Coronary artery (tissue), 2 donors: ENCODE measurements at regions not wholly inside any gene's neighbourhood (a gene's known extent, or its start where the extent isn't known, plus 50 kb on each side); places are given as distances from the start of the nearest gene placed in this dataset.

ENCODE experiments used
- DNase-seq: peaks from one replicate; pipeline ENCODE4 v3.0.0-alpha.2; 2017; ENCODE audit warnings: low spot score
- H3K27ac ChIP-seq, 2 donors: fragments of 200-600 bp; sonication (generic); one replicate each; pipeline ENCODE4 v1.5.1; 2016 to 2019
- H3K4me3 ChIP-seq: fragments of 200-600 bp; sonication (generic); 2 replicates; pipeline ENCODE4 v1.5.1; 2016; ENCODE audit warnings: mild to moderate bottlenecking, moderate library complexity
- TF ChIP-seq, protein P1 (sequence below): fragments of 200-600 bp; sonication (generic); IDR thresholded peaks from one replicate; pipeline ENCODE4 v1.5.1; 2019; ENCODE audit warnings: antibody characterized with exemption

DNA sequence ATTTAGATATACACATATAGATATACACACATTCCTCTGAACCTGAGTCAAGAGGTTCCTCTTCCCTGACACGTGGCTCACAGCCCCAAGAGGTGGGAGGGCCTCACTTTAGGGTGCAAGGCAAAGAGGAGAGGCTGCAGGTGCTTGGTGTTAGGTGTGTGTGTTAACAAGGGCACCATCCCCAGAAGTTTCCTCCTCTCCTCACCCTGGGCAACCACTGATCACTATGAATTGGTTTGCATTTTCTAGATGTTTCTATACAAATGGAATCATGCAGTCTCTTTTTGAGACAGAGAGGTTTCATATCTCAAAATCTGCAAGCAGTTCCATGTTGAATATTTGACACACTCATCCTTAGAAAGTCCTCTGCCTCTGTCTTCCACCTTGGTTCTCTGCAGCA lies 120.9 kb upstream of the NECTIN1 start:
- DNase-seq: no peak
- Histone ChIP-seq H3K4me3 (no peak overlapping the region), H3K27ac (no peak overlapping the region)
- TF ChIP-seq, protein P1, sequence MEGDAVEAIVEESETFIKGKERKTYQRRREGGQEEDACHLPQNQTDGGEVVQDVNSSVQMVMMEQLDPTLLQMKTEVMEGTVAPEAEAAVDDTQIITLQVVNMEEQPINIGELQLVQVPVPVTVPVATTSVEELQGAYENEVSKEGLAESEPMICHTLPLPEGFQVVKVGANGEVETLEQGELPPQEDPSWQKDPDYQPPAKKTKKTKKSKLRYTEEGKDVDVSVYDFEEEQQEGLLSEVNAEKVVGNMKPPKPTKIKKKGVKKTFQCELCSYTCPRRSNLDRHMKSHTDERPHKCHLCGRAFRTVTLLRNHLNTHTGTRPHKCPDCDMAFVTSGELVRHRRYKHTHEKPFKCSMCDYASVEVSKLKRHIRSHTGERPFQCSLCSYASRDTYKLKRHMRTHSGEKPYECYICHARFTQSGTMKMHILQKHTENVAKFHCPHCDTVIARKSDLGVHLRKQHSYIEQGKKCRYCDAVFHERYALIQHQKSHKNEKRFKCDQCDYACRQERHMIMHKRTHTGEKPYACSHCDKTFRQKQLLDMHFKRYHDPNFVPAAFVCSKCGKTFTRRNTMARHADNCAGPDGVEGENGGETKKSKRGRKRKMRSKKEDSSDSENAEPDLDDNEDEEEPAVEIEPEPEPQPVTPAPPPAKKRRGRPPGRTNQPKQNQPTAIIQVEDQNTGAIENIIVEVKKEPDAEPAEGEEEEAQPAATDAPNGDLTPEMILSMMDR: no peak

DNA sequence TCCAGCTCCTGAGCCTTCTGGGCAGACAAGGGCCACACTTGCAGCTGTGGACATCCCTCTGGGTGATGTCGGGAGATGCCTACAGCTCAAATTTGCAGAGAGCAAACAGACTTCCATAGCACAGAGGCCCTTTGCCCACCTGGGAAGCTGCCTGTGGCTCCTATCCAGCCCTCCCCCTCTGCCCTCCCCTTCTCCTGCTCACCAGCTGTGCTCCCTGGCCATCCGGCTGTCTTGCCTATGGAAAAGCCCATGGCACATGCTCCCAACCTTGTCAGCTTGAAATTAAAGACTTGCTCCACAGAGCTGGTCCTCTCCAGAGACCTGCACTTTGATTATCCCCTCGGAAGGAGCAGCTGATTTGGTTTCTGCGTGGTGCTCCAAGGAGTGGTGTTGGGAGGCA lies 118.9 kb upstream of the NECTIN1 start:
- TF ChIP-seq, protein P1: no peak
- no peak for DNase-seq
- H3K4me3 ChIP-seq: no peak overlapping the region

DNA sequence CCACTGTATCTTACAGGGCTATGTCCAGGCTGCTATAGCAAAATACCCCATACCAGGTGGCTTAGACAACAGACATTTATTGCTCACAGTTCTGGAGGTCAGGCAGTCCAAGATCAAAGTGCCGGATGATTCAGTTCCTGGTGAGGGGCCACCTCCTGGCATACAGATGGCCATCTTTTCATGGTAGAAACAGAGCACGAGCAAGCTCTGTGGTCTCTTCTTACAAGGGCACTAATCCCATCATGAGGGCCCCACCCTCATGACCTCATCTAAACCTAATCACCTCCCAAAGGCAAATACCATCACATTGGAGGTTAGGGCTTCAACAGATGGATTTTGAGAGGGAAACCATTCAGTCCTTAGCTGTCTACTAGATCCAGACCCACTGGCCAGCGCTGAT lies 117.4 kb upstream of the NECTIN1 start:
- no peak for DNase-seq
- Histone ChIP-seq H3K4me3 (no peak overlapping the region), H3K27ac (no peak overlapping the region)
- TF ChIP-seq, protein P1: no peak

More for the DNA sequence above, 118.9 kb upstream of the NECTIN1 start:
- no peak overlapping the region for H3K27ac ChIP-seq

DNA sequence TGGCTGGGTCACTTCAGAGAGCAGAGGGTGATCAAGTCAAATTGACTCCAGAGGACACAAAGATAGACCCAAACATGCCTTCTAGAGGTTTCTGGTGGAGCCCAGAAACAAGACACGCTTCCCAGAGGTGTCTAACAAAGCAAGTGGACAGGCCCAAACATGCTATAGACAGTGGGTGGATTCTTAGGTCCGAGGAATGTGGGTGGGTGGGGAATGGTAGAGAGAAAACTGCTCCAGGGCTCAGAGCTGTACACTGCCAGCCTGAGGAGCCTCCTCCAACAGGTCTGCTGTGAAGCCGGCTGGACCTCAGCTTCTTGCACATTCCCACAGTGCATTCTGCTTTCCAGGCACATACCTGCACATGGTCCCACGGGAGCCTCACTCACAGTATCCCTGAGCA lies 116.8 kb upstream of the NECTIN1 start:
- Histone ChIP-seq H3K4me3 (no peak overlapping the region), H3K27ac (no peak overlapping the region)
- DNase-seq: no peak
- TF ChIP-seq, protein P1: no peak

DNA sequence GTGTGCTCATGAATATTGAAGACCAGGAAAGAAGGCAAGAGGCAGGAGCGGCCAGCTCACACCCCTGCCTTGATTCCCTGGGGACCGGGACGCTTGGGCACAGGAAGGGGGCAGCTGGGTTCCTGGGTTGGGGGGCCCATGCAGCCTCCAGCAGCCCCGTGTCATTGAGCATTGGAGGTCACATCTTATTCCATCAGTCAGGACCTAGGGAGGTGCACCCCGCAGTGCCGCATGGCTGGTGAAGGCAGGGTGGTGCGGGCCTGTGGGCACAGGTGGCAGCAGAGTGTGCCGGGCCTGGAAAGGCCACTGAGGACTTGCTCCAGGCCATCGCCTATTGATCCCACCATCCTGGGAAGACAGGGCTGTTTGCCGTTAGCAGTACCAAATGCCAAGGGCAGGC lies 116.3 kb upstream of the NECTIN1 start:
- DNase-seq: no peak
- Histone ChIP-seq H3K27ac (no peak overlapping the region), H3K4me3 (no peak overlapping the region)
- TF ChIP-seq, protein P1: no peak

DNA sequence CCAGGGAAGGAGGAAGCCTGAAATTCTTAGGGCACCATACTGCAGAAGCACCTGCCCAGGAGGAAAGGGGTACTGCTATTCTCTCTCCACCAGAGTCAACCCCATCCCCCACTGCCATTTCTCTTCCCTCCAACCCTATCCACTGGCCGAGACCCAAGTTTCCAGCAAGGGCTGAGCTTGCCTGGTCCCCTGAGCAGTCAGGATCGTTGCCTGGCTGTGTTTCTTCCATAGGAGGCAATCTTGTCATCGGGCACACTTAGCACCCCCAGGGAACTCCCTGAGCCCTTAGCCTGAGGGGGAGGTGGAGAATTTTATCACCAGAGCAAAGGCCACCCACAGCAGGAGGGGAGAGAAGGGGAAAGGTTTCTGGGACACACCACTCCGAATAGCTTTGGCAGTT lies 115.8 kb upstream of the NECTIN1 start:
- H3K4me3 ChIP-seq: no peak overlapping the region
- TF ChIP-seq, protein P1: no peak
- no peak overlapping the region for H3K27ac ChIP-seq
- DNase-seq: no peak

DNA sequence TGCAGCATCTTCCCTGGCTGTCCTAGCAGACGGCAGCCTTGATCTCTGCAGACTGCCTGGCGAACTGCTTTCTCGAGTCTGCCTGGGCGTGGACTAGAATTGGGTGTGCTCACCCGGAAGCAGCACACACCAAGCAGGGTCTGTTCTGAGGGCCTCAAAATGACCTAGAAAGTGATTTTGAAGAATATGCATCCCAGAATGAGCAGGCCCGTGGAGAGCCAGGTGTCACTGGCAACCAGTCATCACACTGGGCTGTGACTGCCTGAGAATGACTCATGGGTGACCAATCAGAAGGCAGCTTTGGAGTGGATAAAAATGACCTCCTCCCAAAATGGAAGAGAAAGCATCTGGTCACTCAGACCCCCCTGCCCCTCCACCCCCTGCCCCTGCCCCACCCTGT lies 114.9 kb upstream of the NECTIN1 start:
- TF ChIP-seq, protein P1: no peak
- no peak for DNase-seq
- H3K27ac ChIP-seq: no peak overlapping the region
- no peak overlapping the region for H3K4me3 ChIP-seq
